ENCODE measurements at regions not wholly inside any gene's neighbourhood (a gene's known extent, or its start where the extent isn't known, plus 50 kb on each side); places are given as distances from the start of the nearest gene placed in this dataset.
"Not testable (repeated sequence)": the region's sequence is repeated elsewhere in the genome, so short reads cannot be mapped to it uniquely, and the experiment has no call there.

GRCh38 chr3:43845553-43845952, 154.8 kb downstream of the ABHD5 start:
- not testable (repeated sequence) for ATAC-seq (replicated peaks in 1 of 2); H3K27ac Mint-ChIP-seq; DNase-seq; H3K4me3 Mint-ChIP-seq; H3K4me1 Mint-ChIP-seq (ENCODE audit: low read depth)
- Mint-ChIP-seq H3K36me3 (ENCODE audit: insufficient read depth in 2 of 2) (peaks cover 4 to 11% of the 10 kb centered on the region in 2 donors), H3K27me3 (ENCODE audit: low read depth) (peaks cover 10% of the 10 kb centered on the region), H3K9me3 (peaks cover 10 to 21% of the 10 kb centered on the region in 2 donors)

GRCh38 chr3:43852066-43852465, 161.3 kb downstream of the ABHD5 start:
- Mint-ChIP-seq H3K36me3 (ENCODE audit: insufficient read depth in 2 of 2) (peaks cover 0 to 3% of the 10 kb centered on the region in 2 donors), H3K27ac (no peak overlapping the region), H3K27me3 (ENCODE audit: low read depth) (peaks cover 44% of the 10 kb centered on the region), H3K4me3 (no peak overlapping the region), H3K9me3 (peaks cover 4 to 11% of the 10 kb centered on the region in 2 donors), H3K4me1 (ENCODE audit: low read depth) (peaks cover 6% of the 10 kb centered on the region)
- ATAC-seq (replicated peaks in 1 of 2) (no peak), DNase-seq (no peak)

- DNase-seq (no peak), ATAC-seq (replicated peaks in 1 of 2) (no peak)
- no peaks in the 10 kb centered on the region for H3K36me3 Mint-ChIP-seq (ENCODE audit: insufficient read depth in 2 of 2)
- H3K27me3 Mint-ChIP-seq (ENCODE audit: low read depth), result peaks cover 65% of the 10 kb centered on the region
- peaks cover 6% of the 10 kb centered on the region for H3K4me1 Mint-ChIP-seq (ENCODE audit: low read depth)
- no peak overlapping the region for H3K27ac Mint-ChIP-seq
- no peak overlapping the region for H3K4me3 Mint-ChIP-seq
- H3K9me3 Mint-ChIP-seq, result no peaks in the 10 kb centered on the region
Observed at GRCh38 chr3:43854283-43854682, 163.5 kb downstream of the ABHD5 start.

GRCh38 chr3:43854916-43855315, 164.2 kb downstream of the ABHD5 start:
- Mint-ChIP-seq H3K36me3 (ENCODE audit: insufficient read depth in 2 of 2) (no peaks in the 10 kb centered on the region), H3K9me3 (no peaks in the 10 kb centered on the region), H3K4me3 (no peak overlapping the region), H3K4me1 (ENCODE audit: low read depth) (peaks cover 6% of the 10 kb centered on the region), H3K27me3 (ENCODE audit: low read depth) (peaks cover 71% of the 10 kb centered on the region), H3K27ac (no peak overlapping the region)
- ATAC-seq (replicated peaks in 1 of 2), result no peak
- DNase-seq, result no peak

GRCh38 chr3:43855674-43856299, 165.0 kb downstream of the ABHD5 start:
- Mint-ChIP-seq H3K9me3 (no peaks in the 10 kb centered on the region), H3K36me3 (ENCODE audit: insufficient read depth in 2 of 2) (no peaks in the 10 kb centered on the region), H3K4me3 (no peak overlapping the region), H3K27ac (no peak overlapping the region), H3K27me3 (ENCODE audit: low read depth) (peaks cover 71% of the 10 kb centered on the region), H3K4me1 (ENCODE audit: low read depth) (peaks cover 6% of the 10 kb centered on the region)
- DNase-seq (peak; percentile 47 to 48), ATAC-seq (replicated peaks in 1 of 2) (peak; percentile 54 to 62)

- DNase-seq (no peak), ATAC-seq (replicated peaks in 1 of 2) (no peak)
- Mint-ChIP-seq H3K36me3 (ENCODE audit: insufficient read depth in 2 of 2) (no peaks in the 10 kb centered on the region), H3K4me1 (ENCODE audit: low read depth) (peaks cover 6% of the 10 kb centered on the region), H3K9me3 (no peaks in the 10 kb centered on the region), H3K4me3 (no peak overlapping the region), H3K27me3 (ENCODE audit: low read depth) (peaks cover 71% of the 10 kb centered on the region), H3K27ac (no peak overlapping the region)
Observed at GRCh38 chr3:43856351-43856750, 165.6 kb downstream of the ABHD5 start.

GRCh38 chr3:43856761-43857160, 166.0 kb downstream of the ABHD5 start:
- no peak for ATAC-seq (replicated peaks in 1 of 2)
- no peak for DNase-seq
- Mint-ChIP-seq H3K4me3 (no peak overlapping the region), H3K4me1 (ENCODE audit: low read depth) (peaks cover 6% of the 10 kb centered on the region), H3K27me3 (ENCODE audit: low read depth) (peaks cover 71% of the 10 kb centered on the region), H3K36me3 (ENCODE audit: insufficient read depth in 2 of 2) (no peaks in the 10 kb centered on the region), H3K9me3 (no peaks in the 10 kb centered on the region), H3K27ac (no peak overlapping the region)

- peaks cover 67% of the 10 kb centered on the region for H3K27me3 Mint-ChIP-seq (ENCODE audit: low read depth)
- H3K27ac Mint-ChIP-seq, result no peak overlapping the region
- no peaks in the 10 kb centered on the region for H3K36me3 Mint-ChIP-seq (ENCODE audit: insufficient read depth in 2 of 2)
- peaks cover 6% of the 10 kb centered on the region for H3K4me1 Mint-ChIP-seq (ENCODE audit: low read depth)
- no peaks in the 10 kb centered on the region for H3K9me3 Mint-ChIP-seq
- H3K4me3 Mint-ChIP-seq, result no peak overlapping the region
- ATAC-seq (replicated peaks in 1 of 2) (no peak), DNase-seq (no peak)
Observed at GRCh38 chr3:43857361-43858293, 166.9 kb downstream of the ABHD5 start.

GRCh38 chr3:43858294-43858701, 167.6 kb downstream of the ABHD5 start:
- no peak overlapping the region for H3K4me3 Mint-ChIP-seq
- H3K27ac Mint-ChIP-seq, result no peak overlapping the region
- H3K27me3 Mint-ChIP-seq (ENCODE audit: low read depth), result peaks cover 70% of the 10 kb centered on the region
- H3K4me1 Mint-ChIP-seq (ENCODE audit: low read depth), result peaks cover 6% of the 10 kb centered on the region
- H3K36me3 Mint-ChIP-seq (ENCODE audit: insufficient read depth in 2 of 2), result no peaks in the 10 kb centered on the region
- H3K9me3 Mint-ChIP-seq, result no peaks in the 10 kb centered on the region
- DNase-seq, result no peak
- no peak for ATAC-seq (replicated peaks in 1 of 2)

GRCh38 chr3:43859766-43860165, 169.0 kb downstream of the ABHD5 start:
- Mint-ChIP-seq H3K4me3 (no peak overlapping the region), H3K9me3 (no peaks in the 10 kb centered on the region), H3K27ac (no peak overlapping the region), H3K36me3 (ENCODE audit: insufficient read depth in 2 of 2) (no peaks in the 10 kb centered on the region), H3K27me3 (ENCODE audit: low read depth) (peaks cover 60% of the 10 kb centered on the region), H3K4me1 (ENCODE audit: low read depth) (peaks cover 6% of the 10 kb centered on the region)
- ATAC-seq (replicated peaks in 1 of 2) (no peak), DNase-seq (no peak)

- no peaks in the 10 kb centered on the region for H3K9me3 Mint-ChIP-seq
- no peaks in the 10 kb centered on the region for H3K4me1 Mint-ChIP-seq (ENCODE audit: low read depth)
- DNase-seq, result no peak
- H3K4me3 Mint-ChIP-seq, result no peak overlapping the region
- no peak for ATAC-seq (replicated peaks in 1 of 2)
- no peak overlapping the region for H3K27ac Mint-ChIP-seq
- H3K36me3 Mint-ChIP-seq (ENCODE audit: insufficient read depth in 2 of 2), result no peaks in the 10 kb centered on the region
- peaks cover 46% of the 10 kb centered on the region for H3K27me3 Mint-ChIP-seq (ENCODE audit: low read depth)
Observed at GRCh38 chr3:43861635-43862034, 170.9 kb downstream of the ABHD5 start.

- no peak overlapping the region for H3K27ac Mint-ChIP-seq
- H3K4me1 Mint-ChIP-seq (ENCODE audit: low read depth), result no peaks in the 10 kb centered on the region
- no peak for DNase-seq
- H3K9me3 Mint-ChIP-seq, result no peaks in the 10 kb centered on the region
- no peak for ATAC-seq (replicated peaks in 1 of 2)
- no peak overlapping the region for H3K4me3 Mint-ChIP-seq
- peaks cover 38% of the 10 kb centered on the region for H3K27me3 Mint-ChIP-seq (ENCODE audit: low read depth)
- H3K36me3 Mint-ChIP-seq (ENCODE audit: insufficient read depth in 2 of 2), result no peaks in the 10 kb centered on the region
Observed at GRCh38 chr3:43862470-43862869, 171.7 kb downstream of the ABHD5 start.

GRCh38 chr3:43862992-43863805, 172.5 kb downstream of the ABHD5 start:
- no peak overlapping the region for H3K27ac Mint-ChIP-seq

More at GRCh38 chr3:43862992-43863805, 172.5 kb downstream of the ABHD5 start:
- Mint-ChIP-seq H3K9me3 (no peaks in the 10 kb centered on the region), H3K4me3 (no peak overlapping the region), H3K36me3 (ENCODE audit: insufficient read depth in 2 of 2) (no peaks in the 10 kb centered on the region), H3K4me1 (ENCODE audit: low read depth) (no peaks in the 10 kb centered on the region), H3K27me3 (ENCODE audit: low read depth) (peaks cover 32% of the 10 kb centered on the region)
- DNase-seq, result no peak
- ATAC-seq (replicated peaks in 1 of 2), result no peak

Measured in activated T-cell treated with anti-CD3 and anti-CD28 coated beads, Interleukin-2, amount 50 U/mL, for 72 hours (primary cell).